HEK293 (cell line): ENCODE measurements at regions not wholly inside any gene's neighbourhood (a gene's known extent, or its start where the extent isn't known, plus 50 kb on each side); places are given as distances from the start of the nearest gene placed in this dataset.
A peak's percentile ranks its signal among the peaks of the same experiment; 100 is the strongest.

ENCODE experiments used
- CTCF ChIA-PET: fragments of 350-600 bp; formaldehyde crosslinking; extraction: SDS; loops from one replicate; lab custom pipeline; 2021; ENCODE audit warnings: antibody characterized with exemption; lab: Yijun Ruan, JAX
- POLR2A ChIA-PET: fragments of 300-600 bp; formaldehyde crosslinking; extraction: SDS; loops from one replicate; lab custom pipeline; 2020; ENCODE audit warnings: antibody characterized with exemption, inconsistent platforms; lab: Yijun Ruan, JAX
- H3K27ac ChIP-seq: fragments of 200-500 bp; sonication (Bioruptor generic); 2 replicates; pipeline ENCODE4 v1.5.1; 2014; ENCODE audit warnings: low read depth, low read length, control low read depth, inconsistent platforms; ENCODE audit errors: extremely low read depth
- H3K36me3 ChIP-seq, 2 experiments: fragments of 200-500 bp in 1 of 2; sonication (Bioruptor generic) in 1 of 2; 1 replicate in 1 of 2; 2 replicates in 1 of 2; pipeline ENCODE4 v1.5.1; 2014 to 2017; ENCODE audit warnings: inconsistent platforms in 2 of 2, low read length in 2 of 2; ENCODE audit not compliant: control insufficient read depth in 2 of 2, insufficient read depth in 1 of 2
- H3K4me1 ChIP-seq: fragments of 200-500 bp; sonication (Bioruptor generic); 2 replicates; pipeline ENCODE4 v1.5.1; 2014; ENCODE audit warnings: mild to moderate bottlenecking, low read length, inconsistent platforms; ENCODE audit not compliant: control insufficient read depth, insufficient read depth
- H3K4me3 ChIP-seq: 2 replicates; pipeline ENCODE4 v1.5.1; 2011; ENCODE audit warnings: low read depth, mild to moderate bottlenecking, control low read depth, low read length, moderate library complexity
- H3K9me3 ChIP-seq: fragments of 200-500 bp; sonication (Bioruptor generic); 2 replicates; pipeline ENCODE4 v1.5.1; 2014; ENCODE audit warnings: low read depth, low read length, inconsistent platforms; ENCODE audit not compliant: control insufficient read depth, insufficient read depth
- AEBP2 ChIP-seq: fragments of 450-650 bp; formaldehyde crosslinking; IDR thresholded peaks from 2 replicates; pipeline ENCODE4 v1.5.1; 2016; ENCODE audit warnings: missing biosample characterization, missing genetic modification characterization, borderline replicate concordance
- GLI2 ChIP-seq: fragments of 450-650 bp; formaldehyde crosslinking; IDR thresholded peaks from 2 replicates; pipeline ENCODE4; 2017; ENCODE audit warnings: missing biosample characterization, missing genetic modification characterization, low read depth, borderline replicate concordance
- HOXA7 ChIP-seq: sonication (generic); formaldehyde crosslinking; IDR thresholded peaks from 2 replicates; pipeline ENCODE4 v1.8.1; 2022; ENCODE audit warnings: missing genetic modification reagents, borderline replicate concordance
- OVOL3 ChIP-seq: fragments of 450-650 bp; formaldehyde crosslinking; IDR thresholded peaks from 2 replicates; pipeline ENCODE4 v1.5.1; 2016; ENCODE audit warnings: missing biosample characterization, missing genetic modification characterization
- PRDM10 ChIP-seq: fragments of 450-650 bp; formaldehyde crosslinking; IDR thresholded peaks from 2 replicates; pipeline ENCODE4 v1.5.1; 2016; ENCODE audit warnings: missing biosample characterization, missing genetic modification characterization
- PRDM6 ChIP-seq: fragments of 450-650 bp; formaldehyde crosslinking; IDR thresholded peaks from 2 replicates; pipeline ENCODE4 v1.5.1; 2017; ENCODE audit warnings: missing biosample characterization, missing genetic modification characterization
- REPIN1 ChIP-seq: fragments of 450-650 bp; formaldehyde crosslinking; IDR thresholded peaks from 2 replicates; pipeline ENCODE4 v1.5.1; 2017; ENCODE audit warnings: missing biosample characterization, missing genetic modification characterization, low read depth
- REST ChIP-seq: fragments of 450-650 bp; formaldehyde crosslinking; IDR thresholded peaks from 2 replicates; pipeline ENCODE4 v1.5.1; 2016; ENCODE audit warnings: missing biosample characterization, missing genetic modification characterization
- TCF7L2 ChIP-seq: IDR thresholded peaks from 2 replicates; pipeline ENCODE4 v1.6.1; 2011; ENCODE audit warnings: low read depth, mild to moderate bottlenecking, inconsistent platforms, low read length, moderate library complexity, borderline replicate concordance
- ZBTB20 ChIP-seq: fragments of 450-650 bp; formaldehyde crosslinking; IDR thresholded peaks from 2 replicates; pipeline ENCODE4 v1.5.1; 2016; ENCODE audit warnings: missing biosample characterization, missing genetic modification characterization
- ZEB2 ChIP-seq: fragments of 450-650 bp; formaldehyde crosslinking; IDR thresholded peaks from 2 replicates; pipeline ENCODE4 v1.5.1; 2016; ENCODE audit warnings: missing biosample characterization, missing genetic modification characterization
- ZNF155 ChIP-seq: fragments of 450-650 bp; formaldehyde crosslinking; IDR thresholded peaks from 2 replicates; pipeline ENCODE4 v1.5.1; 2016; ENCODE audit warnings: missing biosample characterization, missing genetic modification characterization
- ZNF184 ChIP-seq: fragments of 450-650 bp; IDR thresholded peaks from 2 replicates; pipeline ENCODE4 v1.5.1; 2018; ENCODE audit warnings: missing biosample characterization, mild to moderate bottlenecking, missing genetic modification characterization
- ZNF292 ChIP-seq: fragments of 450-650 bp; formaldehyde crosslinking; IDR thresholded peaks from 2 replicates; pipeline ENCODE4 v1.5.1; 2016; ENCODE audit warnings: low read depth, missing biosample characterization, missing genetic modification characterization, borderline replicate concordance
- ZNF324 ChIP-seq: fragments of 450-650 bp; formaldehyde crosslinking; IDR thresholded peaks from 2 replicates; pipeline ENCODE4 v1.5.1; 2016; ENCODE audit warnings: missing biosample characterization, missing genetic modification characterization
- ZNF350 ChIP-seq: fragments of 450-650 bp; formaldehyde crosslinking; IDR thresholded peaks from 2 replicates; pipeline ENCODE4 v1.5.0; 2017; ENCODE audit warnings: missing biosample characterization, mild to moderate bottlenecking, missing genetic modification characterization
- ZNF404 ChIP-seq: fragments of 450-650 bp; formaldehyde crosslinking; IDR thresholded peaks from 2 replicates; pipeline ENCODE4 v1.5.1; 2017; ENCODE audit warnings: missing biosample characterization, missing genetic modification characterization
- ZNF473 ChIP-seq: fragments of 450-650 bp; formaldehyde crosslinking; IDR thresholded peaks from 2 replicates; pipeline ENCODE4 v1.5.1; 2017; ENCODE audit warnings: missing biosample characterization, missing genetic modification characterization
- ZNF510 ChIP-seq: fragments of 450-650 bp; formaldehyde crosslinking; IDR thresholded peaks from 2 replicates; pipeline ENCODE4 v1.5.1; 2018; ENCODE audit warnings: mild to moderate bottlenecking, missing genetic modification characterization, missing biosample characterization; ENCODE audit not compliant: insufficient replicate concordance
- ZNF610 ChIP-seq: fragments of 450-650 bp; formaldehyde crosslinking; IDR thresholded peaks from 2 replicates; pipeline ENCODE4 v1.5.1; 2016; ENCODE audit warnings: missing biosample characterization, missing genetic modification characterization, borderline replicate concordance
- ZNF621 ChIP-seq: fragments of 450-650 bp; formaldehyde crosslinking; IDR thresholded peaks from 2 replicates; pipeline ENCODE4 v1.5.1; 2017; ENCODE audit warnings: missing biosample characterization, missing genetic modification characterization
- ZNF677 ChIP-seq: fragments of 450-650 bp; IDR thresholded peaks from 2 replicates; pipeline ENCODE4 v1.5.0; 2018; ENCODE audit warnings: missing biosample characterization, mild to moderate bottlenecking, missing genetic modification characterization, moderate library complexity
- ZNF777 ChIP-seq: fragments of 450-650 bp; formaldehyde crosslinking; IDR thresholded peaks from 2 replicates; pipeline ENCODE4 v1.5.1; 2017; ENCODE audit warnings: missing biosample characterization, missing genetic modification characterization, borderline replicate concordance
- ZNF785 ChIP-seq: fragments of 450-650 bp; formaldehyde crosslinking; IDR thresholded peaks from 2 replicates; pipeline ENCODE4 v1.5.1; 2016; ENCODE audit warnings: missing biosample characterization, missing genetic modification characterization

GRCh38 chr6:4362326-4362725, 227.0 kb upstream of the ECI2 start (continued):
- no peak for TF ChIP-seq PRDM10
- no peak for TF ChIP-seq ZNF610
- TF ChIP-seq HOXA7 (CRISPR knock-in tag) = no peak
- no peak for TF ChIP-seq ZNF324 (tag by site-specific recombination)
- TF ChIP-seq ZNF292 = no peak
- no peak for TF ChIP-seq ZNF621 (tag by site-specific recombination)
- no peak for TF ChIP-seq ZNF350

GRCh38 chr6:4360920-4361319, 225.5 kb upstream of the ECI2 start:
- POLR2A ChIA-PET = no interaction called here
- H3K9me3 ChIP-seq = no peaks in the 10 kb centered on the region
- H3K27ac ChIP-seq = no peak overlapping the region
- H3K36me3 ChIP-seq = no peaks in the 10 kb centered on the region
- no peak overlapping the region for H3K4me3 ChIP-seq
- peak; percentile 81 for TF ChIP-seq REST (tag by site-specific recombination)
- TF ChIP-seq AEBP2 (tag by site-specific recombination) = no peak
- CTCF ChIA-PET = no interaction called here
- 0 out of 2 replicates have a peak, but pooled peaks cover 3% of the 10 kb centered on the region for H3K4me1 ChIP-seq

- POLR2A ChIA-PET = interaction anchor here (0.9 to 2.0 kb wide), 3 partner anchors 9 to 79 kb away, joined by 3 to 5 read pairs (median 4); no protein-coding TSS in a partner anchor
- Histone ChIP-seq H3K9me3 (no peaks in the 10 kb centered on the region), H3K36me3 (no peaks in the 10 kb centered on the region)
- CTCF ChIA-PET = interaction anchor here (0.5 to 1.3 kb wide), 4 partner anchors 11 to 205 kb away, joined by 3 to 4 read pairs (median 3); no protein-coding TSS in a partner anchor
- TF ChIP-seq ZBTB20 (no peak), ZNF510 (no peak), PRDM6 (tag by site-specific recombination) (no peak), ZNF155 (tag by site-specific recombination) (no peak), ZNF404 (no peak), ZNF184 (tag by site-specific recombination) (no peak), GLI2 (tag by site-specific recombination) (no peak), ZNF677 (tag by site-specific recombination) (no peak), ZEB2 (no peak), OVOL3 (tag by site-specific recombination) (no peak), ZNF777 (no peak), ZNF473 (no peak), REPIN1 (tag by site-specific recombination) (no peak), ZNF785 (tag by site-specific recombination) (no peak), TCF7L2 (no peak)
- TF ChIP-seq, all 188 proteins: peak for 0
- Histone ChIP-seq H3K4me3 (no peak overlapping the region), H3K27ac (no peak overlapping the region; the same call in 1 of the 2 replicates), H3K4me1 (0 out of 2 replicates have a peak, but pooled peaks cover 3% of the 10 kb centered on the region)
Measured at GRCh38 chr6:4359108-4359730, 223.8 kb upstream of the ECI2 start.
